LNCAP (cell line): ENCODE measurements at regions not wholly inside any gene's neighbourhood (a gene's known extent, or its start where the extent isn't known, plus 50 kb on each side); places are given as distances from the start of the nearest gene placed in this dataset.
A peak's percentile ranks its signal among the peaks of the same experiment; 100 is the strongest.

Experiments used
- CTCF ChIP-seq: fragments of 450-650 bp; IDR thresholded peaks from 2 replicates; pipeline ENCODE4 v1.5.1; 2017; ENCODE audit warnings: mild to moderate bottlenecking

GRCh38 chr7:12056977-12057376 is 154.1 kb upstream of the TMEM106B start:
- no peak for TF ChIP-seq CTCF

GRCh38 chr7:12062062-12062461 is 149.0 kb upstream of the TMEM106B start:
- TF ChIP-seq CTCF: peak; percentile 27

- TF ChIP-seq CTCF: no peak
These were observed 146.4 kb upstream of the TMEM106B start for GRCh38 chr7:12064586-12065127.

- TF ChIP-seq CTCF: no peak
These were observed 145.1 kb upstream of the TMEM106B start for GRCh38 chr7:12066004-12066403.

GRCh38 chr7:12066521-12066920 is 144.6 kb upstream of the TMEM106B start:
- no peak for TF ChIP-seq CTCF

- TF ChIP-seq CTCF: peak; percentile 80
These were observed 143.8 kb upstream of the TMEM106B start for GRCh38 chr7:12067156-12067831.

- no peak for TF ChIP-seq CTCF
These were observed 141.3 kb upstream of the TMEM106B start for GRCh38 chr7:12069757-12070156.
